HG02870 (cell line): ENCODE measurements at regions not wholly inside any gene's neighbourhood (a gene's known extent, or its start where the extent isn't known, plus 50 kb on each side); places are given as distances from the start of the nearest gene placed in this dataset.

ENCODE experiments used
- ATAC-seq: cut with Tn5 transposase; IDR thresholded peaks from one replicate; pipeline ENCODE4 v1.9.1; 2021; ENCODE audit warnings: mild to moderate bottlenecking, moderate library complexity; ENCODE audit not compliant: unreplicated experiment

GRCh38 chr11:19306179-19306944 is 65.6 kb upstream of the E2F8 start:
- ATAC-seq = no peak

DNA sequence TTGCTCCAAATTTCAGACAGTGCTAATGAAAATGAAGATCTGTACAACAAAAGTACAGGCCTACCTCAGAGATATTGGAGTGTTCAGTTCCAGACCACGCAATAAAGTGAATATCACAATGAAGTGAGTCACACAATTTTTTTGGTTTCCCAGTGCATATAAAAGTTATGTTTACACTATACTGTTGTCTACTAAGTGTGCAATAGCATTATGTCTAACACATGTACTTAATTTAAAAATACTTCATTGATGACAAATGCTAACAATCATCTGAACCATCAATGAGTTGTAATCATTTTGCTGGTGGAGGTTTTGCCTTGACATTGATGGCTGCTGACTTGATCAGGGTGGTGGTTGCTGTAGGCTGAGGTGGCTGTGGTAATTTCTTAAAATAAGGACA is 60.6 kb upstream of the E2F8 start:
- no peak for ATAC-seq

DNA sequence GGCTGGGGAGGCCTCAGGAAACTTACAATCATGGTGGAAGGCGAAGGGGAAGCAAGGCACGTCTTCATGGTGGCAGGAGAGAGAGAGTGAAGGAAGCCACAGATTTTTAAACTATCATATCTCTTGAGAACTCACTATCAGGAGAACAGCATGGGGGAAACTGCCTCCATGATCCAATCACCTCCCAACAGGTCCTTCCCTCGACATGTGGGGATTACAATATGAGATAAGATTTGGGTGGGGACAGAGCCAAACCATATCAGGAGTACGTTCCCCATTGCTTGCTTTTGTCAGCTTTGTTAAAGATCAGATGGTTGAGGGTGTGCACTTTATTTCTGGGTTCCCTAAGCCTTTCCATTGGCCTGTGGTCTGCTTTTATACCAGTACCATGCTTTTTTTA is 53.7 kb upstream of the E2F8 start:
- ATAC-seq = no peak

DNA sequence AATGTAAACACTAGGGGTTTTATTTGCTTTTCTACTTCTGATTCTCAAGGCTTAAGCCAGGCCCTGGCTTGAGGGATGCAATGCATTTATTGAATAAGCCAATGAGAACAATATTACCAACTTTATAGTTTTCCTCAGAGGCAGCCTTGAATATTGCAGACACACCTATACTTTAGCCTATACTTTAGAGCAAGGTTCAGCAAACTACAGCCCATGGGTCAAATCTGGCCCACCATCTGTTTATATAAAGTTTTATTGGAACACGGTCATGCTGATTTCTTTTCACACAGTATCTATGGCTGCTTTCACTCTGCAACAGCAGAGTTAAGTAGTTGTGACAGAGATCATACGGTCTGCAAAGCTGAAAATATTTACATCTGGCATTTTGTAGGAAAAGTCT is 50.3 kb upstream of the E2F8 start:
- ATAC-seq = no peak
